ENCODE measurements at regions not wholly inside any gene's neighbourhood (a gene's known extent, or its start where the extent isn't known, plus 50 kb on each side); places are given as distances from the start of the nearest gene placed in this dataset.
A peak's percentile ranks its signal among the peaks of the same experiment; 100 is the strongest.

DNA sequence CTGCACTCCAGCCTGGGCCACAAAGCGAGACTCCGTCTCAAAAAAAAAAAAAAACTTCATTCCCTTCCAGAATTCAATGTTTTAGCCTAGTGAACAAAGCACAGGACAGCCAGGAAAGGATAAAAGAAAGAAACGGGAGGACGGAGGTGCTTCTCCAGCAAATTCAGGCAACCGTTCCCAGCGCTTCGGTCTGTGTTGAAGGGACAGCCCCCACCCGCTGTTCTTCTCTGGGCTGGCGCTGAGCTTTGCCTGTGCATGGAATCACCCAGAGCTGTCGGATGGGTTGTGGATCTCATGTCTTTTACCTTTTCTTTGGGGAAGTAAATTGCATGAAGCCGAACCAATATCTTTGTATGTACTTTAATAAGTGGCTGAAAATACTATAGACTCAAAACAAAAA lies 248.4 kb upstream of the IRX2 start:
- 0 out of 2 replicates have a peak, but pooled peaks have one; percentile 45 for TF ChIP-seq EZH2 (IDR thresholded peaks at IDR 0.05; ENCODE audit: low read depth)
- TF ChIP-seq, protein P1, sequence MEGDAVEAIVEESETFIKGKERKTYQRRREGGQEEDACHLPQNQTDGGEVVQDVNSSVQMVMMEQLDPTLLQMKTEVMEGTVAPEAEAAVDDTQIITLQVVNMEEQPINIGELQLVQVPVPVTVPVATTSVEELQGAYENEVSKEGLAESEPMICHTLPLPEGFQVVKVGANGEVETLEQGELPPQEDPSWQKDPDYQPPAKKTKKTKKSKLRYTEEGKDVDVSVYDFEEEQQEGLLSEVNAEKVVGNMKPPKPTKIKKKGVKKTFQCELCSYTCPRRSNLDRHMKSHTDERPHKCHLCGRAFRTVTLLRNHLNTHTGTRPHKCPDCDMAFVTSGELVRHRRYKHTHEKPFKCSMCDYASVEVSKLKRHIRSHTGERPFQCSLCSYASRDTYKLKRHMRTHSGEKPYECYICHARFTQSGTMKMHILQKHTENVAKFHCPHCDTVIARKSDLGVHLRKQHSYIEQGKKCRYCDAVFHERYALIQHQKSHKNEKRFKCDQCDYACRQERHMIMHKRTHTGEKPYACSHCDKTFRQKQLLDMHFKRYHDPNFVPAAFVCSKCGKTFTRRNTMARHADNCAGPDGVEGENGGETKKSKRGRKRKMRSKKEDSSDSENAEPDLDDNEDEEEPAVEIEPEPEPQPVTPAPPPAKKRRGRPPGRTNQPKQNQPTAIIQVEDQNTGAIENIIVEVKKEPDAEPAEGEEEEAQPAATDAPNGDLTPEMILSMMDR (conservative IDR thresholded peaks at IDR 0.05), result no peak
